H9 (cell line): ENCODE measurements at regions not wholly inside any gene's neighbourhood (a gene's known extent, or its start where the extent isn't known, plus 50 kb on each side); places are given as distances from the start of the nearest gene placed in this dataset.

ENCODE experiments used
- DNase-seq: peaks from one replicate; pipeline ENCODE4 v3.0.0-alpha.2; 2017
- H2AFZ ChIP-seq: one replicate; pipeline ENCODE4 v1.6.1; 2013; ENCODE audit warnings: mild to moderate bottlenecking, low read length, control low read depth, moderate library complexity
- H2AK5ac ChIP-seq: 2 replicates; pipeline ENCODE4 v1.6.1; 2013; ENCODE audit warnings: low read length, control low read depth, mixed read lengths; ENCODE audit not compliant: insufficient read length
- H2BK120ac ChIP-seq: one replicate; pipeline ENCODE4 v1.6.1; 2013; ENCODE audit warnings: low read depth, mild to moderate bottlenecking, low read length, control low read depth, inconsistent platforms; ENCODE audit not compliant: poor library complexity, severe bottlenecking
- H2BK12ac ChIP-seq: 2 replicates; pipeline ENCODE4 v1.6.1; 2013; ENCODE audit warnings: low read length, control low read depth, mixed read lengths, low read depth; ENCODE audit not compliant: insufficient read length
- H2BK15ac ChIP-seq: 2 replicates; pipeline ENCODE4 v1.6.1; 2013; ENCODE audit warnings: low read depth, low read length, control low read depth
- H2BK20ac ChIP-seq: one replicate; pipeline ENCODE4 v1.6.1; 2013; ENCODE audit warnings: low read depth, mild to moderate bottlenecking, low read length, control low read depth, inconsistent platforms; ENCODE audit not compliant: poor library complexity, severe bottlenecking
- H2BK5ac ChIP-seq: 2 replicates; pipeline ENCODE4 v1.6.1; 2013; ENCODE audit warnings: low read length, control low read depth, mixed read lengths; ENCODE audit not compliant: insufficient read length
- H3K14ac ChIP-seq: 2 replicates; pipeline ENCODE4 v1.6.1; 2013; ENCODE audit warnings: low read length, control low read depth; ENCODE audit not compliant: insufficient read depth
- H3K18ac ChIP-seq: 2 replicates; pipeline ENCODE4 v1.6.1; 2013; ENCODE audit warnings: low read depth, mild to moderate bottlenecking, mixed read lengths, low read length, control low read depth; ENCODE audit not compliant: insufficient read length
- H3K23ac ChIP-seq: 2 replicates; pipeline ENCODE4 v1.6.1; 2013; ENCODE audit warnings: low read length, control low read depth, mixed read lengths, low read depth; ENCODE audit not compliant: insufficient read length
- H3K23me2 ChIP-seq: 2 replicates; pipeline ENCODE4 v1.6.1; 2013; ENCODE audit warnings: low read depth, mild to moderate bottlenecking, mixed read lengths, low read length, control low read depth; ENCODE audit not compliant: insufficient read length, poor library complexity, severe bottlenecking
- H3K27ac ChIP-seq: 2 replicates; pipeline ENCODE4 v1.5.1; 2013; ENCODE audit warnings: low read length, control low read depth, mixed read lengths, low read depth; ENCODE audit not compliant: insufficient read length
- H3K27me3 ChIP-seq: 2 replicates; pipeline ENCODE4 v1.6.1; 2013; ENCODE audit warnings: low read length, control low read depth, inconsistent platforms; ENCODE audit not compliant: insufficient read depth
- H3K4ac ChIP-seq: 2 replicates; pipeline ENCODE4 v1.6.1; 2013; ENCODE audit warnings: low read depth, mild to moderate bottlenecking, control low read depth, inconsistent platforms, low read length, moderate library complexity
- H3K4me1 ChIP-seq: 2 replicates; pipeline ENCODE4 v1.6.1; 2013; ENCODE audit warnings: low read length, control low read depth, inconsistent platforms; ENCODE audit not compliant: insufficient read depth
- H3K4me2 ChIP-seq: 2 replicates; pipeline ENCODE4 v1.6.1; 2013; ENCODE audit warnings: low read length, control low read depth, mixed read lengths; ENCODE audit not compliant: insufficient read length, insufficient read depth
- H3K56ac ChIP-seq: 2 replicates; pipeline ENCODE4 v1.6.1; 2013; ENCODE audit warnings: low read depth, mild to moderate bottlenecking, mixed read lengths, low read length, control low read depth; ENCODE audit not compliant: insufficient read length
- H3K79me1 ChIP-seq: 2 replicates; pipeline ENCODE4 v1.6.1; 2013; ENCODE audit warnings: low read depth, mild to moderate bottlenecking, moderate library complexity, low read length, control low read depth, inconsistent platforms; ENCODE audit not compliant: insufficient read depth, poor library complexity, severe bottlenecking
- H3K79me2 ChIP-seq: 2 replicates; pipeline ENCODE4 v1.6.1; 2013; ENCODE audit warnings: low read length, control low read depth, inconsistent platforms; ENCODE audit not compliant: insufficient read depth
- H3K9ac ChIP-seq: 2 replicates; pipeline ENCODE4 v1.6.1; 2013; ENCODE audit warnings: low read length, control low read depth, mixed read lengths; ENCODE audit not compliant: insufficient read length; ENCODE audit errors: extremely low read depth
- H3K9me3 ChIP-seq: one replicate; pipeline ENCODE4 v1.6.1; 2013; ENCODE audit warnings: low read depth, low read length, inconsistent platforms; ENCODE audit not compliant: control insufficient read depth
- H3T11ph ChIP-seq: one replicate; pipeline ENCODE4 v1.6.1; 2013; ENCODE audit warnings: mild to moderate bottlenecking, low read length, control low read depth, inconsistent platforms
- H4K20me1 ChIP-seq: one replicate; pipeline ENCODE4 v1.6.1; 2013; ENCODE audit not compliant: control insufficient read depth, insufficient read length, insufficient read depth
- H4K5ac ChIP-seq: 2 replicates; pipeline ENCODE4 v1.6.1; 2013; ENCODE audit warnings: low read depth, mild to moderate bottlenecking, mixed read lengths, low read length, control low read depth; ENCODE audit not compliant: insufficient read length
- H4K8ac ChIP-seq: replicated peaks from 2 replicates; pipeline ENCODE4 v1.6.1; 2013; ENCODE audit warnings: low read length, control low read depth, mixed read lengths, low read depth; ENCODE audit not compliant: insufficient read length
- H4K91ac ChIP-seq: 2 replicates; pipeline ENCODE4 v1.6.1; 2013; ENCODE audit warnings: low read depth, mild to moderate bottlenecking, moderate library complexity, mixed read lengths, low read length, control low read depth; ENCODE audit not compliant: insufficient read length
- H3K27ac Mint-ChIP-seq, 3 experiments: 2 replicates in 2 of 3; 3 replicates in 1 of 3; pipeline ENCODE4 v1.8.0; 2020 to 2021; ENCODE audit warnings: mixed read lengths in 3 of 3, mild to moderate bottlenecking in 1 of 3, moderate library complexity in 1 of 3
- H3K27me3 Mint-ChIP-seq: 2 replicates; pipeline ENCODE4 v1.8.0; 2021; ENCODE audit warnings: low read depth, mild to moderate bottlenecking, moderate library complexity, mixed read lengths
- H3K36me3 Mint-ChIP-seq, 3 experiments: 2 replicates in 2 of 3; 3 replicates in 1 of 3; pipeline ENCODE4 v1.8.0; 2020 to 2021; ENCODE audit warnings: low read depth in 3 of 3, mixed read lengths in 3 of 3; ENCODE audit not compliant: insufficient read depth in 1 of 3
- H3K4me1 Mint-ChIP-seq, 2 experiments: 2 replicates each; pipeline ENCODE4 v1.8.0; 2020; ENCODE audit warnings: mixed read lengths in 2 of 2
- H3K4me3 Mint-ChIP-seq, 2 experiments: 2 replicates in 1 of 2; 3 replicates in 1 of 2; pipeline ENCODE4 v1.8.0; 2020 to 2021; ENCODE audit warnings: mild to moderate bottlenecking in 2 of 2, mixed read lengths in 2 of 2, moderate library complexity in 1 of 2
- H3K9me3 Mint-ChIP-seq, 2 experiments: 2 replicates in 1 of 2; 3 replicates in 1 of 2; pipeline ENCODE4 v1.8.0; 2020; ENCODE audit warnings: mild to moderate bottlenecking in 2 of 2, mixed read lengths in 2 of 2, moderate library complexity in 1 of 2
- TF ChIP-seq, protein P1 (sequence below): fragments of 200-600 bp; sonication (generic); conservative IDR thresholded peaks from 3 replicates; pipeline ENCODE4 v1.8.0; 2021; ENCODE audit warnings: antibody characterized with exemption, mild to moderate bottlenecking

DNA sequence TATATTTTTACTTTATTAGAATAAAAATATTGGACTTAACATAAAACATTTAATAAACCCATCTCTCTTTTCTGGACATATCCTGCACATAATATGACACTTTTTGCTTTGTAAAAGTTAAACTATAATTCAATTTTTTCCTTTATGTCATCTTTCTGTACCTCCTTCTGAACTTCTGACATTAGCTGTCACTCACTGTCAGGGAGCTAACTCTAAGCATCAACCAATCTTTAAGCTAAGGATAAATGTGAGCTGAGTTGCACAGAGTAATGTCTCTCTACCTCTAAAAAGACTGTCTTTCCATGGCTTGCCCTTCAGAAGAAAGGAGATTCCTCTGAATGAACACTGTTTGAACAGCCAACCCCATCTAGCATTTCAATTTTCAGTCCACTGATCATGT, 948.6 kb upstream of the CHAC2 start:
- Histone ChIP-seq H3K9ac (no peak overlapping the region), H3K9me3 (no peaks in the 10 kb centered on the region), H2AK5ac (no peak overlapping the region), H3K27me3 (no peaks in the 10 kb centered on the region), H3K23ac (no peak overlapping the region), H3T11ph (no peak overlapping the region), H2BK12ac (no peak overlapping the region), H4K91ac (no peak overlapping the region), H2BK5ac (no peak overlapping the region), H2AFZ (no peak overlapping the region), H3K27ac (no peak overlapping the region), H3K14ac (no peak overlapping the region), H3K56ac (no peak overlapping the region), H2BK15ac (no peak overlapping the region), H3K79me1 (no peaks in the 10 kb centered on the region), H4K8ac (no peak overlapping the region), H3K4me2 (no peak overlapping the region), H4K20me1 (no peaks in the 10 kb centered on the region), H4K5ac (no peak overlapping the region), H3K18ac (no peak overlapping the region), H3K79me2 (no peaks in the 10 kb centered on the region), H2BK20ac (no peak overlapping the region), H3K4me1 (no peaks in the 10 kb centered on the region), H3K23me2 (no peaks in the 10 kb centered on the region), H3K4ac (no peak overlapping the region), H2BK120ac (no peak overlapping the region)
- no peaks in the 10 kb centered on the region for H3K4me1 Mint-ChIP-seq
- TF ChIP-seq, protein P1, sequence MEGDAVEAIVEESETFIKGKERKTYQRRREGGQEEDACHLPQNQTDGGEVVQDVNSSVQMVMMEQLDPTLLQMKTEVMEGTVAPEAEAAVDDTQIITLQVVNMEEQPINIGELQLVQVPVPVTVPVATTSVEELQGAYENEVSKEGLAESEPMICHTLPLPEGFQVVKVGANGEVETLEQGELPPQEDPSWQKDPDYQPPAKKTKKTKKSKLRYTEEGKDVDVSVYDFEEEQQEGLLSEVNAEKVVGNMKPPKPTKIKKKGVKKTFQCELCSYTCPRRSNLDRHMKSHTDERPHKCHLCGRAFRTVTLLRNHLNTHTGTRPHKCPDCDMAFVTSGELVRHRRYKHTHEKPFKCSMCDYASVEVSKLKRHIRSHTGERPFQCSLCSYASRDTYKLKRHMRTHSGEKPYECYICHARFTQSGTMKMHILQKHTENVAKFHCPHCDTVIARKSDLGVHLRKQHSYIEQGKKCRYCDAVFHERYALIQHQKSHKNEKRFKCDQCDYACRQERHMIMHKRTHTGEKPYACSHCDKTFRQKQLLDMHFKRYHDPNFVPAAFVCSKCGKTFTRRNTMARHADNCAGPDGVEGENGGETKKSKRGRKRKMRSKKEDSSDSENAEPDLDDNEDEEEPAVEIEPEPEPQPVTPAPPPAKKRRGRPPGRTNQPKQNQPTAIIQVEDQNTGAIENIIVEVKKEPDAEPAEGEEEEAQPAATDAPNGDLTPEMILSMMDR, result no peak
- no peak for DNase-seq
- H3K4me3 Mint-ChIP-seq, result no peak overlapping the region
- no peak overlapping the region for H3K27ac Mint-ChIP-seq
- no peaks in the 10 kb centered on the region for H3K36me3 Mint-ChIP-seq
- H3K9me3 Mint-ChIP-seq, result no peaks in the 10 kb centered on the region
- no peaks in the 10 kb centered on the region for H3K27me3 Mint-ChIP-seq
